Astrocyte of the hippocampus (primary cell): ENCODE measurements at regions not wholly inside any gene's neighbourhood (a gene's known extent, or its start where the extent isn't known, plus 50 kb on each side); places are given as distances from the start of the nearest gene placed in this dataset.

Experiments used
- DNase-seq: peaks from one replicate; pipeline ENCODE4 v3.0.0; 2011; ENCODE audit warnings: low read depth, low spot score

DNA sequence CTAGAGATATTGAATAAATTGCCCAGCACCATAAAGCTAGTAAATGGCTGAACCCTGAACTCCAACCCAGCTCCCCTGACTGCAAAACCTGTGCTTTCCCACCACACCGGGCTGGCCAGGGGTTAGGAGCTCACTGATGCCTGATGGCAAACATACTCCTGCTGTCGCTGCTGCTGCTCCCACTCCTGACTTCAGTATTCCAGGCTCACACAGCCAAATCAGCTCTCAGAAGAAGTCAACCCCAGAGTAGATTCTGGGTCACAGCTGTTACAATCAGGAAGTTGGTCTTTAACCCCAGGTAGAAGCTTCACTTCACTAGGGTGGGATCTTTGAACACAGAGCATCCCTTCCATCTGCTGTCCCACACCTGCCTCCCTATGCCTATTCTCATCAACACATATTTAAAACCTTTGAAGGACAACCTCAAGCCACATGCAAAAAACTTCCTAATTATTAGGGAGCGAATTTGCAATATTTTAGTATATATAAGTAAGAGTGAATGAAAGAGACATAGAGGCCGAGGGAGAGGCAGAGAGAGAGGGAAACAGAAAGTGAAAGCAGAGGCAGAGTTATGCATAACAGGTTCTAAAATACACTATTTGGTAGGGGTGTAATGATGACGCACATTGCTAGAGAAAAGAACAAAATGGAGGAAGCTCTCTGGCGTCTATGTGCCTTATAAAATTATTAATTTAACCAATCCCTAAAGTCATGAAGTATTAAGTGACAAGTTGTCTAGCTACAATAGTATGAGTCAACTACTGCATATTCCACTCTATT lies 99.4 kb upstream of the SERP2 start:
- peak; percentile 37 for DNase-seq

DNA sequence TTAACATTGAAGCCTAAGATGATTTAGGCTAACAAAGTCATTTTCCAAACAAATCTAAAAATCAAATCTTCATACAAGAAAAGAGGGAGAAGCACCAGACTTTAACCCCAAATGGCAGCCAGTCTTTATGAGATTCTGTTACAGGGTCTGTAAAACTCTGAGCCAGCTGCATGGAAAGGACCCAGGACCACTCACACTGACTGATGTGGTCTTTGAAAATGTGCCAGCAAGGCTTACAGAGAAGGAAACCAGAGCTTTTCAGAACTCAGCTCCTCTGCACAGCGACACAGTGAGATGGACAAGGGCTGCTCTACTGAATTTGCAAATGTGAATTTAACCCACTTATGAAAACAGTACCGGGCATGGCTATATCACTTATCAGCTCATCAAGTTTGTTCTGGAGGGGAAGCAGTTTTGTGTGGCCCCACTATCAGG lies 98.8 kb upstream of the SERP2 start:
- DNase-seq, result peak; percentile 26

- no peak for DNase-seq
Observed at GRCh38 chr13:44275381-44275780, 98.2 kb upstream of the SERP2 start.

GRCh38 chr13:44276061-44276460 lies 97.6 kb upstream of the SERP2 start:
- DNase-seq, result no peak

- DNase-seq, result no peak
Observed at GRCh38 chr13:44277459-44277858, 96.2 kb upstream of the SERP2 start.

- DNase-seq, result no peak
Observed at GRCh38 chr13:44278166-44278565, 95.5 kb upstream of the SERP2 start.

- no peak for DNase-seq
Observed at GRCh38 chr13:44280456-44280855, 93.2 kb upstream of the SERP2 start.

GRCh38 chr13:44281252-44282000 lies 92.2 kb upstream of the SERP2 start:
- peak; percentile 74 for DNase-seq

DNA sequence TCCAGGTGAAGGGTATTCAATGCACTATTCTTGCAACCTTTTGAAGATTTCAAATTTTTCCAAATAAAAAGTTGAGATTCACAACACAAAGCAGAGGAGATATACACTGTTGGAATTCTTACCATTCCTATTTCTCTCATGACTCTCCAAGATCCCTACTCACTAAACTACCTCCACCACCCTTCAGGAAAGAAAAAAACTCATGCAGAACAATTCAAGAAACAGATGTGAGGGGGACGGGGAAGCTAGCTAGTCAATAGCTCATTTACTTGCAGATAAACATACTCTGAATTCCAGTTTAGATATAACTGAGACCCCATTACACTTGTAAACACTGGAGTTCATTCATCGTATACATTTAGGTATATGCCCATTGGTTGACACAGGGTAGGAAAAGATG lies 90.0 kb upstream of the SERP2 start:
- no peak for DNase-seq

GRCh38 chr13:44287958-44288357 lies 85.7 kb upstream of the SERP2 start:
- no peak for DNase-seq

DNA sequence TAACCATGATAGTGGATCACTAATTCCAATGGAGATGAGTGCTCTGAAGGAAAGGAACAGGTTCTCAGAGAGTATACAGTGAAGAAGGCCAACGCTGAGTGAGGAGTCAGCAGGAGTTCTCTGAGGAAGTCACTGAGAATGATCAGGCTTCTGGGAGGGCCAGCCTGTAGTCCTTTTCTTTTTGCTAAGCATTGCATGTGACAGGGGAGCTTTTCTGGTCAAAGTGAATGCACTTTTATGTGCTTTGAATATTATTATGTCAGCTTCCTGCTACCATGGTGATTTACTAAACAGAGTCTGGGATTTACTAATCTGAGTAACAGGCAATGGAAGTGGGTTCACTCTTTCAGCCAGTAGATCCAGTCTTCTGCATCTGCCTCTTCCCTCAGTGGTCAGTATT lies 81.1 kb upstream of the SERP2 start:
- no peak for DNase-seq

DNA sequence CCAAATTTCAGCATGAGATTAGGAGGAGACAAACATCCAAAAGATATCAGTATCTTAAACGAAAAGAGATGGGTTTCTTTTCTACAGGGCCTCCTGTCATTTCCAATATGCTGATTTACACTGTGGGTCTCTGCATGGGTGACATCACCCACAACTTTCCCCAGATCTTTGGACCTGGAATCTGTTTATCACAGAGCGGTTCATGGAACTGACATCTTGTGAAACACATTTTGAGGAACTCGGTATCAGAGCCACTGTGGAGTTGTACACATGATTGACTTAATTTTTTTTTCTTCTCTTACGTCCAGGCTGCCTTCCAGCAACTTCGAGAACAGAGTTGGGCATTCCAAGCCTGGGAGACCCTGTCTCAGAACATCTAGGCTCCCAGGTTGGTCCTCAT lies 80.2 kb upstream of the SERP2 start:
- DNase-seq, result no peak

DNA sequence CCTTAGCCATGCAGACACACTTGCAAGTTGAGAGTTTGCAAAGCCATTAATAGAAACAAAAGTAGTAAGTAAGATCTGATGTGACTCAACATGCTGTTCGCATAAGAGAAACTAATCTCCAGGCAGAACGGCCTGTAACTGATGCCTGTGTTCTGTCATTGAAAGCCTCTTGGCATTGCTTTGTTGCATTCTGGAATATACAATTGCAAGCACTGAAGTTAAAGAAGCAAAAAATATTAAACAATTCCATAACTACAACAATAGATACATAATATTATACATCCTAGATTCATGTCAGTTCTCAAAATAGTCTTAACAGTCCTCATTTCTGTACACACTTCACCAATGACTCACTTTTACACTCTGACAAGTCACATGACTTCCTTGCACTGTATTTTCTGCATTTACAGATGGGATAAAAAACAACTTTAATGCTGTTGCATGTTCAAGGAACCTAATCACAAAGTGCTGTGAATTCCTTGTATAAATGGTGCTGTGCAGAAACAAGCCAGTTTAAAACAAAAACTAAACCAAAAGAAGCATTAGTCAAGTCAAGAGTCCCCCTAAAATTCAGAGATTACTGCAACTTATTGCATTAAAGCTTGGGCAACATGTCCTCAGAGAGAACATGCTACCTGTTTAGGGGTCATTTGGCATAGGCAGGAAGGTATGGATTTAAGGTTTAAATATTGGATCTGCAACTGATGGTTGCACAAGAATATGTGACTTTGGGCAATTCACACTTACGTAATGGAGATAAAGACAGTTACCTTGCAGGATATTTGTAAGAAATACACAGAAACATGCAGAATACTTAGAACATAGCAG lies 79.5 kb upstream of the SERP2 start:
- DNase-seq, result peak; percentile 31

- DNase-seq, result no peak
Observed at GRCh38 chr13:44294876-44295275, 78.7 kb upstream of the SERP2 start.

- DNase-seq, result no peak
Observed at GRCh38 chr13:44296856-44297255, 76.8 kb upstream of the SERP2 start.

DNA sequence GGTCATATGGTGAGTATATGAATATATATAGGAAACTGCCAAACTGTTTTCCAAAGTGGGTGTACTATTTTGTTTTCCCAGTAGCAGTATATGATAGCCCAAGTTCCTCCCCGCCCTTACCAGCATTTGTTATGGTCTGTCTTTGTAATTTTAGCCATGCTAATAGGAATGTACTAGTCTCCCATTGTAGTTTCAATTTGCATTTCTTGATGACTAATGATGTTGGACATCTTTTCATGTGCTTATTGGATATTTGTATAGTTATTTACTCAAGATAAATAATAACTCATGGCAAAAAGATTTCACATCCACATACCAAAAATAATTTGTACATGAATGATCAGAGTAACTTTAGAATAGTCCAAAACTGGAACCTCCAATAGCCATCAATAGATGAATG lies 75.3 kb upstream of the SERP2 start:
- DNase-seq, result no peak

DNA sequence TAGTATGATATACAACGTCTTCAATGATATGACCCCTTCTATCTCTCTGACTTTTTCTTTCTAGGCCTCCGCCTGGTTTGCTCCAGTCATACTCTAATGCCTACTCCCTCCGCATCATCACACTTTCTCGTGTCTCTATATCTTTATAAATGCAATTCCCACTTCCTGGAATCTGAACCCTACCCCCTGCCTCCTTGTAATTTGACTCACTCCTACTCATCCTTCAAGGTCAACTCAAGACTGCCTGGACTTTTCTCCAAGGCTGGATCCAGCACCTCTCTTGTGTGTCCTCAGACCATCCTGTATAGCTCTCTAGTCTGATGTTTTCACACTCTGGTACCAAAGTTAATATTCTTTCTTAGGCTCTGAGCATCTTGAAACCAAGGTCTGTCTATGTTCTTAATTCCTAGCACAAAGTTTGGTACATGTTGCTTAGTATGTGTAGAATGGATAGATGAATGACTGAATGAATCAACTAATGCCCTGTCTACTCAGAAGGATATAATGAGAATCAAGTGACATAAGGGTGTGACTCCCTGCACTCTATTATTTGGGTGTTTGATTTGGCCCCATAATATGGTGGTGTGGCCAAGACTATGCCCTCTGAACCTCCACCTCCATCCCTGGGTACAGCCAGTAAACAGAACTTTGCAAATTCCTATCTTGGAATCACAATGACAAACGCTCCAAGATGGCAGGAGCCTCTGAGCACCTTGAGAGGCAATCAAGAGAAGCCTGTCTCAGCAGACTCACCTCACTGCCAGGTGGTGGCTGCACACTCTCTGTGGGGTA lies 74.3 kb upstream of the SERP2 start:
- no peak for DNase-seq

DNA sequence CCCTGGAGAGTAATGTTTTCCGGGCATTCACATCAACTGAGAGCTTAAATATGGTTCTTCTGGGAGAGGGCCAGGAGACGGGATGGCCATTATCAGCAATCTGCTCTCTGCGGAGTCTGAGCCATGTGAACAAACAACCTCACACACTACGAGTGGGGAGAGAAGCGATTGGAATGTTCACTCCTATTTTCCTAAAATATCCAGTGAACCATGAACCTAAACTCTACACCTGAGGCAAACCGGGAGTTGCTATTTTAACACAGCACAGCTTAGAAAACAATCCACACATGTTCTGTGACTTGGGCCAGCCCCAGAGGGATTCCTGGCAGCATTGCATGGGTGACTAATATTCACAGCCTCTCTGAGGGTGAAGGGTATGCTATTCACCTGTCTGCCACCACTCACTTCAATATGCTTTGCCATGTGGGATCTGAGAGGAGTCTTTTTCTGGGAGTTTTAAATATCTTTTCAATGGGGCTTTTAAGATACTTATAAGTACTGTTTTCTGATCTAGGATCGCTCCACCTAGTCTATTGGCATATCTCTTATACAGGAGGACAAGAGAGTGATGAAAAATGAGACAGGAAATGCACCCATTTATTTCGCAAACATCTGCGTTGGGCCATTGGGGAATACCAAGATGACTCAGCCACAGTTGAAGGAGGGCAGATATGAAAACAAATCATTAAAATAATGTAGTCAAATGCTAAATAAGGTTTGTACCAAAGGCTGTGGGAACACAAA lies 72.6 kb upstream of the SERP2 start:
- peak; percentile 92 for DNase-seq

DNA sequence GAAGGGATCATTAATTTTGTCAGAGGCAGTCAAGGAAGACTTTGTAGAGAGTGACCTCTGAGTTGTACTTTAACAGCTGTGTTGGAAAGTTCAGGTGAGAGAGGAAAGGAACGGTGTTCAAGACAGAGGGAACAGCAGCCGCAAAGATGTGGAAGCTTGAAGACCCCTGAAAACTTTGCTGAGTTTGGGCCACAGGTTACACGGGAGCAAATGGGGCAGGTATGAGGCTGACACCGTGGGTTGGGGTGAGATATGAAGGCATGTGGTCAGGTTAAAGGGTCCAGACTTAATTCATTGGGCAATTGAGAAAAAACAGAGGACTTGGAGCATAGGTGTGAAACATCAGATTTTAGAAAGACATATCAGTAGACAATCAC lies 72.0 kb upstream of the SERP2 start:
- no peak for DNase-seq

- no peak for DNase-seq
Observed at GRCh38 chr13:44302233-44302632, 71.4 kb upstream of the SERP2 start.
